KMS-11 (cell line): ENCODE measurements at regions not wholly inside any gene's neighbourhood (a gene's known extent, or its start where the extent isn't known, plus 50 kb on each side); places are given as distances from the start of the nearest gene placed in this dataset.
"Not testable (repeated sequence)": the region's sequence is repeated elsewhere in the genome, so short reads cannot be mapped to it uniquely, and the experiment has no call there.

Experiments used
- H2AFZ ChIP-seq: fragments of 200-600 bp; sonication (generic); 2 replicates; pipeline ENCODE4 v1.6.1; 2016; ENCODE audit warnings: antibody characterized with exemption, mixed run types, low read depth
- H3K27ac ChIP-seq: fragments of 200-600 bp; sonication (generic); 2 replicates; pipeline ENCODE4 v1.6.1; 2016; ENCODE audit warnings: mild to moderate bottlenecking, mixed run types
- H3K27me3 ChIP-seq: fragments of 200-600 bp; sonication (generic); 2 replicates; pipeline ENCODE4 v1.6.1; 2017; ENCODE audit warnings: mild to moderate bottlenecking, low read depth, mixed run types, moderate library complexity; ENCODE audit not compliant: insufficient read depth
- H3K36me3 ChIP-seq: fragments of 200-600 bp; sonication (generic); 2 replicates; pipeline ENCODE4 v1.6.1; 2017; ENCODE audit warnings: mild to moderate bottlenecking, mixed run types; ENCODE audit not compliant: insufficient read depth
- H3K4me1 ChIP-seq: fragments of 200-600 bp; sonication (generic); 2 replicates; pipeline ENCODE4 v1.6.1; 2016; ENCODE audit warnings: mild to moderate bottlenecking, low read depth, mixed run types; ENCODE audit not compliant: poor library complexity, severe bottlenecking
- H3K4me2 ChIP-seq: fragments of 200-600 bp; sonication (generic); 2 replicates; pipeline ENCODE4 v1.7.0; 2016; ENCODE audit warnings: mild to moderate bottlenecking, mixed run types
- H3K4me3 ChIP-seq: fragments of 200-600 bp; sonication (generic); IDR thresholded peaks from 2 replicates; pipeline ENCODE4 v1.6.1; 2017; ENCODE audit warnings: low read depth, low read length, mixed read lengths; ENCODE audit not compliant: insufficient read depth
- H3K79me2 ChIP-seq: fragments of 200-600 bp; sonication (generic); 2 replicates; pipeline ENCODE4 v1.6.1; 2016; ENCODE audit warnings: low read depth, mixed run types; ENCODE audit not compliant: insufficient read depth
- H3K9ac ChIP-seq: fragments of 200-600 bp; sonication (generic); 2 replicates; pipeline ENCODE4 v1.6.1; 2016; ENCODE audit warnings: mild to moderate bottlenecking, mixed run types
- H4K20me1 ChIP-seq: fragments of 200-600 bp; sonication (generic); 2 replicates; pipeline ENCODE4 v1.6.1; 2016; ENCODE audit warnings: mild to moderate bottlenecking, mixed run types; ENCODE audit not compliant: insufficient read depth
- TF ChIP-seq, protein P1 (sequence below): fragments of 200-600 bp; sonication (generic); conservative IDR thresholded peaks from 2 replicates; pipeline ENCODE4 v1.6.1; 2017; ENCODE audit warnings: low read depth, mild to moderate bottlenecking, antibody characterized with exemption, low read length, moderate library complexity, mixed read lengths

DNA sequence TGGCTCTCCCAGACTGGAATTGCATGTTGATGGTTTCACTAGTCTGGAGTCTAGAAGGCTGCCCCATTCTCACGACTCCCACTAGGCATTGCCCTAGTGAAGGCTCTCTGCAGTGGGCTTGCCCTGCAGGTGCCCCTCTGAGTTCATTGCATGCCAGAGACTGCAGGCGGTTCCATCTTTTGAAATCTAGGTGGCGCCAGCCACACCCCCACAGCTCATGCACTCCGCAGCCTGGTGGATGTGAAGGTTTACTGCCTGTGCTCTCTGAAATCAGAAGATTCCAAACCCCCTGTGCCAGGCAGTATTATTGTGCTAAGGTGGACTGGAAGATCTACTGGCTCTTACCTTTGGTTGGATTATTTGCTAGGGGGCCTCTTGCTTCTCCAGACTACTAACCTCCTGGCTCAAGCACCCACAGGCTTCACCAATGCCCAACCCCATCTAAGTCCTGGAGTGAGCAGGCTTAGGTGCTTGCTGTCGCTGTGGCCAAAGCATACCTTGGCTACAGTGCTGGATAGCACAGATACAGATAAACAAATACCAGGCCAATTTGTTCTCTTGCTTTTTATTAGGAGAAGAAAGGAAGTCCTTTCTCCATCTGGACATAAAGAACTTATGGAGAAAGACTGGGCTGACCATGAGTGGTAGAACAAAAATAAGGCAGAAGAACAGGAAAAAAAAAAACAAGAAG lies 83.5 kb upstream of the SIM2 start:
- H3K79me2 ChIP-seq = no peaks in the 10 kb centered on the region
- H3K9ac ChIP-seq = no peak overlapping the region
- no peak overlapping the region for H2AFZ ChIP-seq
- TF ChIP-seq, protein P1, sequence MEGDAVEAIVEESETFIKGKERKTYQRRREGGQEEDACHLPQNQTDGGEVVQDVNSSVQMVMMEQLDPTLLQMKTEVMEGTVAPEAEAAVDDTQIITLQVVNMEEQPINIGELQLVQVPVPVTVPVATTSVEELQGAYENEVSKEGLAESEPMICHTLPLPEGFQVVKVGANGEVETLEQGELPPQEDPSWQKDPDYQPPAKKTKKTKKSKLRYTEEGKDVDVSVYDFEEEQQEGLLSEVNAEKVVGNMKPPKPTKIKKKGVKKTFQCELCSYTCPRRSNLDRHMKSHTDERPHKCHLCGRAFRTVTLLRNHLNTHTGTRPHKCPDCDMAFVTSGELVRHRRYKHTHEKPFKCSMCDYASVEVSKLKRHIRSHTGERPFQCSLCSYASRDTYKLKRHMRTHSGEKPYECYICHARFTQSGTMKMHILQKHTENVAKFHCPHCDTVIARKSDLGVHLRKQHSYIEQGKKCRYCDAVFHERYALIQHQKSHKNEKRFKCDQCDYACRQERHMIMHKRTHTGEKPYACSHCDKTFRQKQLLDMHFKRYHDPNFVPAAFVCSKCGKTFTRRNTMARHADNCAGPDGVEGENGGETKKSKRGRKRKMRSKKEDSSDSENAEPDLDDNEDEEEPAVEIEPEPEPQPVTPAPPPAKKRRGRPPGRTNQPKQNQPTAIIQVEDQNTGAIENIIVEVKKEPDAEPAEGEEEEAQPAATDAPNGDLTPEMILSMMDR = no peak; the same call in 1 of the 2 replicates
- H3K4me3 ChIP-seq = no peak overlapping the region
- H3K27me3 ChIP-seq = no peaks in the 10 kb centered on the region
- no peaks in the 10 kb centered on the region for H3K4me1 ChIP-seq
- no peaks in the 10 kb centered on the region for H3K36me3 ChIP-seq
- no peak overlapping the region for H3K4me2 ChIP-seq
- H4K20me1 ChIP-seq = no peaks in the 10 kb centered on the region
- H3K27ac ChIP-seq = no peak overlapping the region

DNA sequence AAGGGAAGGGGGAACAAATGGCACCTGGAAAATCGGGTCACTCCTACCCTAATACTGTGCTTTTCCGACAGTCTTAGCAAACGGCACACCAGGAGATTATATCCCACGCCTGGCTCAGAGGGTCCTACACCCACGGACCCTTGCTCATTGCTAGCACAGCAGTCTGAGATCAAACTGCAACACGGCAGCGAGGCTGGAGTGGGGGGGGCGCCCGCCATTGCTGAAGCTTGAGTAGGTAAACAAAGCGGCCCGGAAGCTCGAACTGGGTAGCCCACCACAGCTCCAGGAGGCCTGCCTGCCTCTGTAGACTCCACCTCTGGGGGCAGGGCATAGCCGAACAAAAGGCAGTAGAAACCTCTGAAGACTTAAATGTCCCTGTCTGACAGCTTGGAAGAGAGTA lies 82.1 kb upstream of the SIM2 start:
- not testable (repeated sequence) for H3K27ac ChIP-seq, H2AFZ ChIP-seq, H3K27me3 ChIP-seq

DNA sequence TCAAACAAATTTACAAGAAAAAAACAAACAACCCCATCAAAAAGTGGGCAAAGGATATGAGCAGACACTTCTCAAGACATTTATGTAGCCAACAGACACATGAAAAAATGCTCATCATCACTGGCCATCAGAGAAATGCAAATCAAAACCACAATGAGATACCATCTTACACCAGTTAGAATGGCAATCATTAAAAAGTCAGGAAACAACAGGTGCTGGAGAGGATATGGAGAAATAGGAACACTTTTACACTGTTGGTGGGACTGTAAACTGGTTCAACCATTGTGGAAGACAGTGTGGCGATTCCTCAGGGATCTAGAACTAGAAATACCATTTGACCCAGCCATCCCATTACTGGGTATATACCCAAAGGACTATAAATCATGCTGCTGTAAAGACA lies 77.1 kb upstream of the SIM2 start:
- H3K4me1 ChIP-seq, H3K9ac ChIP-seq, H3K79me2 ChIP-seq, H3K27ac ChIP-seq, H3K27me3 ChIP-seq, H3K4me3 ChIP-seq, H2AFZ ChIP-seq, H3K36me3 ChIP-seq, H3K4me2 ChIP-seq, H4K20me1 ChIP-seq: not testable (repeated sequence)

More for the DNA sequence above, 82.1 kb upstream of the SIM2 start:
- not testable (repeated sequence) for H3K4me1 ChIP-seq, H4K20me1 ChIP-seq, H3K4me3 ChIP-seq, H3K79me2 ChIP-seq, H3K36me3 ChIP-seq, H3K9ac ChIP-seq, H3K4me2 ChIP-seq

DNA sequence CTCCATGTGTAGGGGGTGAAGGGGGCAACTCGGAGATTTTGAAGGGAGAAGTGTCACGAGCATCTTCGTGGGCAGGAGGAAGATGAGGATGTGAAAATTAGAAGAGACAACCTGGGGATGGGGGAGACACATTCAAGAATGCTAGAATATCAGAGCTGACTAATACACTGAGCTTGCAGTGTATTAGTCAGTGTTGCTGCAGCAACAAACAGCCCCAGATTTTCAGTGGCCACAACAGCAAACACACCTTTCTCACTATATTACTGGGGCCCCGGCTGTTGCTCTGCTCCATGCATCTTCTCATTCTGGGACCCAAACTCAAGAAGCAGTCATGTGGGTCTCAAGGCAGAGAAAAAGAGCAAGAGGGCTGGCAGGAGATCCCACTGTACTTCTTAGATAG lies 74.8 kb upstream of the SIM2 start:
- Histone ChIP-seq H3K4me3 (no peak overlapping the region), H3K79me2 (no peaks in the 10 kb centered on the region), H3K36me3 (no peaks in the 10 kb centered on the region), H3K27me3 (no peaks in the 10 kb centered on the region), H3K4me2 (no peak overlapping the region), H4K20me1 (no peaks in the 10 kb centered on the region), H3K9ac (no peak overlapping the region), H3K4me1 (no peaks in the 10 kb centered on the region), H3K27ac (no peak overlapping the region), H2AFZ (no peak overlapping the region)
- TF ChIP-seq, protein P1 = no peak

DNA sequence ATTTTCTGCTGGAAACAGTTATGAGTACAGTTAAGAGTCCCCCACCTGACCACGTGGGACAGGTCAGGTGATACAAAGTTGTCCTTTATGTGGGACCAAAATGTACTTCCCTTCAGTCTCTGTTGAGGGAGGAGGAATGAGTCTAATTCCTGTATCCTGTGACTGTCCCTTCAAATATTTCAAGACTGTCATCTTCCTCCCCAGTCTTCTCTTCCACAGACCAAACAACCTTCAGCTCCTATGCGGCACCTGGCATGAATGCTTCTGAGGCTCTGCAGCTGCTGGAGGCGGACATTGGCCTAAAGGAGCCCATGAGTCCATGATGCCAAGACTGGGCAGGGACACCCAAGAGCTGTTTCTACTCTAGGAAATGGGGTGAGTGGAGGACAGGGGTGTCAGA lies 72.1 kb upstream of the SIM2 start:
- H3K4me2 ChIP-seq = no peak overlapping the region
- no peak overlapping the region for H3K4me3 ChIP-seq
- no peak overlapping the region for H3K9ac ChIP-seq
- H3K27ac ChIP-seq = no peak overlapping the region
- H3K4me1 ChIP-seq = no peaks in the 10 kb centered on the region
- H4K20me1 ChIP-seq = no peaks in the 10 kb centered on the region
- TF ChIP-seq, protein P1 = no peak
- H2AFZ ChIP-seq = no peak overlapping the region
- H3K79me2 ChIP-seq = no peaks in the 10 kb centered on the region
- no peaks in the 10 kb centered on the region for H3K27me3 ChIP-seq
- H3K36me3 ChIP-seq = no peaks in the 10 kb centered on the region
